H1 (cell line): ENCODE measurements at regions not wholly inside any gene's neighbourhood (a gene's known extent, or its start where the extent isn't known, plus 50 kb on each side); places are given as distances from the start of the nearest gene placed in this dataset.

Experiments used
- CTCF ChIA-PET: fragments of 300-600 bp; sonication (Branson Sonifier 250); formaldehyde crosslinking; loops from one replicate; lab custom pipeline; 2021; ENCODE audit not compliant: partially characterized antibody; lab: Charles Lee
- POLR2A ChIA-PET: fragments of 300-600 bp; sonication (Branson Sonifier 250); formaldehyde crosslinking; loops from one replicate; lab custom pipeline; 2021; ENCODE audit warnings: inconsistent platforms; ENCODE audit not compliant: partially characterized antibody; lab: Charles Lee
- DNase-seq, 2 experiments: peaks; one replicate each; pipeline versions ENCODE4 v3.0.0 to v3.0.0-alpha.2; 2010 to 2022; ENCODE audit warnings: low spot score in 2 of 2, low read depth in 1 of 2, mixed read lengths in 1 of 2
- FAIRE-seq: peaks from 2 replicates; lab custom pipeline; 2011; peaks lifted over from hg19 to GRCh38; lab: Jason Lieb, UNC
- H2AFZ ChIP-seq: 2 replicates; pipeline ENCODE4 v1.8.1; 2012; ENCODE audit warnings: low read length, inconsistent platforms
- H2AK5ac ChIP-seq: 2 replicates; pipeline ENCODE4 v1.6.1; 2013; ENCODE audit warnings: low read depth, low read length
- H2BK120ac ChIP-seq: replicated peaks from 2 replicates; pipeline ENCODE3; 2013; ENCODE audit warnings: low read depth, low read length, inconsistent platforms
- H2BK12ac ChIP-seq: 2 replicates; pipeline ENCODE4 v1.6.1; 2013; ENCODE audit warnings: low read depth, low read length
- H2BK15ac ChIP-seq: 2 replicates; pipeline ENCODE4 v1.6.1; 2013; ENCODE audit warnings: low read length
- H2BK20ac ChIP-seq: 2 replicates; pipeline ENCODE4 v1.6.1; 2013; ENCODE audit warnings: low read length
- H2BK5ac ChIP-seq: 2 replicates; pipeline ENCODE4 v1.6.1; 2013; ENCODE audit warnings: low read depth, low read length
- H3K14ac ChIP-seq: 2 replicates; pipeline ENCODE4 v1.6.1; 2013; ENCODE audit warnings: inconsistent platforms; ENCODE audit not compliant: insufficient read length
- H3K18ac ChIP-seq: 2 replicates; pipeline ENCODE4 v1.6.1; 2013; ENCODE audit warnings: low read length; ENCODE audit errors: extremely low read depth
- H3K23ac ChIP-seq: 2 replicates; pipeline ENCODE4 v1.6.1; 2013; ENCODE audit warnings: inconsistent platforms; ENCODE audit not compliant: insufficient read length
- H3K23me2 ChIP-seq: 2 replicates; pipeline ENCODE4 v1.6.1; 2013; ENCODE audit warnings: low read depth, low read length
- H3K27ac ChIP-seq: 2 replicates; pipeline ENCODE4 v1.6.1; 2011; ENCODE audit warnings: low read depth, low read length, inconsistent platforms
- H3K27me3 ChIP-seq, 4 experiments: replicated peaks in 1 of 4; 1 replicate in 1 of 4; 2 replicates in 3 of 4; pipeline versions ENCODE4 v1.6.1 to v1.8.1; 2011 to 2013; ENCODE audit warnings: low read length in 3 of 4, mild to moderate bottlenecking in 3 of 4, inconsistent platforms in 2 of 4, mixed read lengths in 2 of 4, moderate library complexity in 1 of 4; ENCODE audit not compliant: control insufficient read depth in 3 of 4, insufficient read depth in 3 of 4; ENCODE audit errors: extremely low read depth in 1 of 4
- H3K36me3 ChIP-seq, 4 experiments: 2 replicates each; pipeline versions ENCODE4 v1.6.1 to v1.8.1; 2011 to 2013; ENCODE audit warnings: mild to moderate bottlenecking in 4 of 4, low read length in 3 of 4, moderate library complexity in 2 of 4, control low read depth in 1 of 4, inconsistent platforms in 1 of 4; ENCODE audit not compliant: insufficient read depth in 4 of 4, control insufficient read depth in 2 of 4
- H3K4ac ChIP-seq: replicated peaks from 2 replicates; pipeline ENCODE3; 2013; ENCODE audit warnings: low read length, low read depth, mixed read lengths, inconsistent platforms; ENCODE audit not compliant: insufficient read length
- H3K4me1 ChIP-seq, 4 experiments: replicated peaks in 1 of 4; 1 replicate in 1 of 4; 2 replicates in 3 of 4; pipeline versions ENCODE4 v1.6.1 to v1.8.1; 2011 to 2013; ENCODE audit warnings: low read length in 3 of 4, inconsistent platforms in 2 of 4, mixed read lengths in 1 of 4; ENCODE audit not compliant: insufficient read depth in 4 of 4, control insufficient read depth in 3 of 4
- H3K4me2 ChIP-seq, 2 experiments: 2 replicates each; pipeline versions ENCODE4 v1.6.1 to v1.8.1; 2011 to 2013; ENCODE audit warnings: low read depth in 2 of 2, low read length in 2 of 2, control low read depth in 1 of 2, inconsistent platforms in 1 of 2, mild to moderate bottlenecking in 1 of 2; ENCODE audit not compliant: insufficient read depth in 1 of 2
- H3K4me3 ChIP-seq, 4 experiments: fragments of 200-600, 300-600 bp in 1 of 4; sonication (generic), shearing (Covaris generic), sonication (Bioruptor Twin) in 1 of 4; 2 replicates each; pipeline versions ENCODE4 v1.5.1 to v1.8.1; 2011 to 2016; ENCODE audit warnings: low read length in 4 of 4, low read depth in 3 of 4, control low read depth in 2 of 4, inconsistent platforms in 2 of 4, mild to moderate bottlenecking in 2 of 4, mixed read lengths in 1 of 4, moderate library complexity in 1 of 4; ENCODE audit not compliant: insufficient read depth in 2 of 4; ENCODE audit errors: extremely low read depth in 1 of 4
- H3K56ac ChIP-seq: replicated peaks from 2 replicates; pipeline ENCODE3; 2013; ENCODE audit warnings: low read depth, mild to moderate bottlenecking, mixed read lengths, low read length, inconsistent platforms; ENCODE audit not compliant: insufficient read length
- H3K79me1 ChIP-seq: 2 replicates; pipeline ENCODE4 v1.6.1; 2013; ENCODE audit warnings: low read depth, low read length, control low read depth
- H3K79me2 ChIP-seq, 2 experiments: 2 replicates each; pipeline versions ENCODE4 v1.6.1 to v1.8.1; 2012 to 2013; ENCODE audit warnings: low read length in 2 of 2, mild to moderate bottlenecking in 2 of 2, inconsistent platforms in 1 of 2; ENCODE audit not compliant: insufficient read depth in 2 of 2, control insufficient read depth in 1 of 2
- H3K9ac ChIP-seq, 4 experiments: replicated peaks in 1 of 4; 1 replicate in 1 of 4; 2 replicates in 3 of 4; pipeline versions ENCODE4 v1.6.1 to v1.8.1; 2011 to 2013; ENCODE audit warnings: low read depth in 3 of 4, low read length in 3 of 4, control low read depth in 2 of 4, mild to moderate bottlenecking in 2 of 4, moderate library complexity in 2 of 4, inconsistent platforms in 1 of 4; ENCODE audit errors: extremely low read depth in 1 of 4
- H3K9me3 ChIP-seq, 2 experiments: 2 replicates each; pipeline versions ENCODE4 v1.6.1 to v1.8.1; 2012 to 2013; ENCODE audit warnings: mild to moderate bottlenecking in 2 of 2, moderate library complexity in 2 of 2, control low read depth in 1 of 2, inconsistent platforms in 1 of 2, low read depth in 1 of 2, low read length in 1 of 2, mixed read lengths in 1 of 2; ENCODE audit not compliant: insufficient read depth in 2 of 2
- H4K20me1 ChIP-seq, 2 experiments: replicated peaks in 1 of 2; 2 replicates each; pipeline versions ENCODE3 to v1.8.1; 2011 to 2013; ENCODE audit warnings: inconsistent platforms in 2 of 2, low read length in 2 of 2, mild to moderate bottlenecking in 1 of 2; ENCODE audit not compliant: insufficient read depth in 2 of 2, control insufficient read depth in 1 of 2
- H4K5ac ChIP-seq: 2 replicates; pipeline ENCODE4 v1.6.1; 2013; ENCODE audit warnings: low read length, low read depth, mixed read lengths, inconsistent platforms; ENCODE audit not compliant: insufficient read length
- H4K8ac ChIP-seq: 2 replicates; pipeline ENCODE4 v1.8.0; 2013; ENCODE audit warnings: mild to moderate bottlenecking, moderate library complexity, low read length, inconsistent platforms; ENCODE audit not compliant: insufficient read depth; ENCODE audit errors: extremely low read depth
- H4K91ac ChIP-seq: replicated peaks from 2 replicates; pipeline ENCODE3; 2013; ENCODE audit warnings: low read length, mixed read lengths, inconsistent platforms; ENCODE audit not compliant: insufficient read length
- ASH2L ChIP-seq: fragments of 200-600, 300-600 bp; sonication (generic); IDR thresholded peaks from one replicate; pipeline ENCODE4 v1.7.1; 2017; ENCODE audit warnings: low read length
- BRCA1 ChIP-seq: IDR thresholded peaks from 2 replicates; pipeline ENCODE4 v1.6.1; 2012; ENCODE audit warnings: low read depth, low read length, improper control_type of control experiment
- CREB1 ChIP-seq: IDR thresholded peaks from 2 replicates; pipeline ENCODE4 v1.6.1; 2012; ENCODE audit warnings: inconsistent platforms
- CTBP2 ChIP-seq: IDR thresholded peaks from 2 replicates; pipeline ENCODE4 v1.7.0; 2011; ENCODE audit warnings: borderline replicate concordance, mild to moderate bottlenecking, moderate library complexity, mixed read lengths, low read length; ENCODE audit not compliant: insufficient read depth, insufficient read length
- E2F6 ChIP-seq: IDR thresholded peaks from 2 replicates; pipeline ENCODE4 v1.6.1; 2012; ENCODE audit warnings: inconsistent platforms
- GTF2F1 ChIP-seq: IDR thresholded peaks from 2 replicates; pipeline ENCODE4 v1.6.1; 2012; ENCODE audit warnings: low read depth, low read length, improper control_type of control experiment, borderline replicate concordance
- HDAC6 ChIP-seq: IDR thresholded peaks from one replicate; pipeline ENCODE4 v1.7.1; 2012; ENCODE audit warnings: low read depth, mild to moderate bottlenecking, inconsistent platforms, low read length, moderate library complexity
- KDM4A ChIP-seq: IDR thresholded peaks from one replicate; pipeline ENCODE4 v1.7.1; 2012; ENCODE audit warnings: low read depth, mild to moderate bottlenecking, moderate library complexity, low read length, inconsistent platforms; ENCODE audit not compliant: severe bottlenecking
- NANOG ChIP-seq: IDR thresholded peaks from 2 replicates; pipeline ENCODE4 v1.6.1; 2011; ENCODE audit warnings: low read length, low read depth, mild to moderate bottlenecking, inconsistent platforms; ENCODE audit not compliant: insufficient read depth, poor library complexity, severe bottlenecking
- PHF8 ChIP-seq: fragments of 200-600 bp; sonication (generic); conservative IDR thresholded peaks from 2 replicates; pipeline ENCODE4 v1.7.1; 2012; ENCODE audit warnings: low read depth, mild to moderate bottlenecking, inconsistent platforms, low read length, moderate library complexity
- POLR2AphosphoS5 ChIP-seq: IDR thresholded peaks from 2 replicates; pipeline ENCODE4 v1.6.1; 2011; ENCODE audit warnings: low read depth, low read length
- RFX5 ChIP-seq: IDR thresholded peaks from 2 replicates; pipeline ENCODE4 v1.6.1; 2011; ENCODE audit warnings: low read depth, low read length, improper control_type of control experiment, borderline replicate concordance
- SP1 ChIP-seq: IDR thresholded peaks from 2 replicates; pipeline ENCODE4 v1.6.1; 2011; ENCODE audit warnings: low read depth, low read length
- SP2 ChIP-seq: IDR thresholded peaks from 2 replicates; pipeline ENCODE4 v1.6.1; 2012; ENCODE audit warnings: mild to moderate bottlenecking, low read length, inconsistent platforms
- TAF7 ChIP-seq: optimal IDR thresholded peaks from 2 replicates; pipeline ENCODE3; 2011; ENCODE audit warnings: low read depth, mild to moderate bottlenecking, inconsistent platforms, low read length, moderate library complexity, borderline replicate concordance
- ZNF274 ChIP-seq: IDR thresholded peaks from 2 replicates; pipeline ENCODE4 v1.7.0; 2012; ENCODE audit warnings: low read length, borderline replicate concordance; ENCODE audit errors: extremely low read depth

GRCh38 chr6:165735065-165735464 lies 72.0 kb upstream of the PDE10A start:
- Histone ChIP-seq H3K23me2 (peaks cover 6% of the 10 kb centered on the region; the same call in 1 of the 2 replicates), H2BK15ac (no peak overlapping the region), H3K4me1 (no peaks in the 10 kb centered on the region), H4K20me1 (peaks cover 0 to 1% of the 10 kb centered on the region in 2 experiments), H3K23ac (no peak overlapping the region), H3K9me3 (peaks cover 0 to 3% of the 10 kb centered on the region in 2 experiments; a peak in 1 of 4 replicates), H3K9ac (no peak overlapping the region), H4K91ac (no peak overlapping the region), H3K27me3 (no peaks in the 10 kb centered on the region), H3K14ac (peak overlapping the region; percentile 45), H4K5ac (no peak overlapping the region), H3K56ac (peak overlapping the region; percentile 3), H2BK5ac (no peak overlapping the region), H3K79me1 (no peaks in the 10 kb centered on the region), H3K4ac (no peak overlapping the region), H3K18ac (no peak overlapping the region), H3K36me3 (no peaks in the 10 kb centered on the region), H2BK12ac (no peak overlapping the region), H2AFZ (no peak overlapping the region), H2AK5ac (no peak overlapping the region), H2BK120ac (no peak overlapping the region), H3K4me3 (no peak overlapping the region), H2BK20ac (no peak overlapping the region), H3K79me2 (no peaks in the 10 kb centered on the region), H3K27ac (no peak overlapping the region), H4K8ac (no peak overlapping the region), H3K4me2 (no peak overlapping the region)
- ChIA-PET CTCF (no interaction called here), POLR2A (no interaction called here)
- FAIRE-seq, result no peak
- no peak for DNase-seq
- TF ChIP-seq TAF7, result no peak
- TF ChIP-seq E2F6, result no peak
- TF ChIP-seq ASH2L, result no peak
- TF ChIP-seq ZNF274, result no peak
- TF ChIP-seq RFX5, result no peak
- no peak for TF ChIP-seq NANOG
- no peak for TF ChIP-seq PHF8
- TF ChIP-seq CREB1, result no peak
- no peak for TF ChIP-seq SP2
- no peak for TF ChIP-seq KDM4A
- no peak for TF ChIP-seq CTBP2
- TF ChIP-seq BRCA1, result no peak
- TF ChIP-seq SP1, result no peak
- TF ChIP-seq HDAC6, result no peak
- TF ChIP-seq POLR2AphosphoS5, result no peak
- no peak for TF ChIP-seq GTF2F1
